HEK293 (cell line): ENCODE measurements at regions not wholly inside any gene's neighbourhood (a gene's known extent, or its start where the extent isn't known, plus 50 kb on each side); places are given as distances from the start of the nearest gene placed in this dataset.

Source experiments
- CTCF ChIA-PET: fragments of 350-600 bp; formaldehyde crosslinking; extraction: SDS; loops from one replicate; lab custom pipeline; 2021; ENCODE audit warnings: antibody characterized with exemption; lab: Yijun Ruan, JAX
- POLR2A ChIA-PET: fragments of 300-600 bp; formaldehyde crosslinking; extraction: SDS; loops from one replicate; lab custom pipeline; 2020; ENCODE audit warnings: antibody characterized with exemption, inconsistent platforms; lab: Yijun Ruan, JAX
- H3K27ac ChIP-seq: fragments of 200-500 bp; sonication (Bioruptor generic); 2 replicates; pipeline ENCODE4 v1.5.1; 2014; ENCODE audit warnings: low read depth, low read length, control low read depth, inconsistent platforms; ENCODE audit errors: extremely low read depth
- H3K36me3 ChIP-seq, 2 experiments: fragments of 200-500 bp in 1 of 2; sonication (Bioruptor generic) in 1 of 2; 1 replicate in 1 of 2; 2 replicates in 1 of 2; pipeline ENCODE4 v1.5.1; 2014 to 2017; ENCODE audit warnings: inconsistent platforms in 2 of 2, low read length in 2 of 2; ENCODE audit not compliant: control insufficient read depth in 2 of 2, insufficient read depth in 1 of 2
- H3K4me1 ChIP-seq: fragments of 200-500 bp; sonication (Bioruptor generic); 2 replicates; pipeline ENCODE4 v1.5.1; 2014; ENCODE audit warnings: mild to moderate bottlenecking, low read length, inconsistent platforms; ENCODE audit not compliant: control insufficient read depth, insufficient read depth
- H3K4me3 ChIP-seq: 2 replicates; pipeline ENCODE4 v1.5.1; 2011; ENCODE audit warnings: low read depth, mild to moderate bottlenecking, control low read depth, low read length, moderate library complexity
- H3K9me3 ChIP-seq: fragments of 200-500 bp; sonication (Bioruptor generic); 2 replicates; pipeline ENCODE4 v1.5.1; 2014; ENCODE audit warnings: low read depth, low read length, inconsistent platforms; ENCODE audit not compliant: control insufficient read depth, insufficient read depth
- KLF10 ChIP-seq: fragments of 450-650 bp; IDR thresholded peaks from 2 replicates; pipeline ENCODE4 v1.5.1; 2018; ENCODE audit warnings: missing biosample characterization, mild to moderate bottlenecking, missing genetic modification characterization
- KLF7 ChIP-seq: fragments of 450-650 bp; formaldehyde crosslinking; IDR thresholded peaks from 2 replicates; pipeline ENCODE4 v1.5.1; 2016; ENCODE audit warnings: missing biosample characterization, missing genetic modification characterization, borderline replicate concordance
- RBAK ChIP-seq: fragments of 450-650 bp; formaldehyde crosslinking; IDR thresholded peaks from 2 replicates; pipeline ENCODE4 v1.5.1; 2016; ENCODE audit warnings: missing biosample characterization, missing genetic modification characterization
- SP7 ChIP-seq: fragments of 450-650 bp; formaldehyde crosslinking; IDR thresholded peaks from 2 replicates; pipeline ENCODE4 v1.5.1; 2016; ENCODE audit warnings: missing biosample characterization, missing genetic modification characterization
- ZBTB20 ChIP-seq: fragments of 450-650 bp; formaldehyde crosslinking; IDR thresholded peaks from 2 replicates; pipeline ENCODE4 v1.5.1; 2016; ENCODE audit warnings: missing biosample characterization, missing genetic modification characterization
- ZNF132 ChIP-seq: fragments of 450-650 bp; formaldehyde crosslinking; IDR thresholded peaks from 2 replicates; pipeline ENCODE4 v1.5.1; 2017; ENCODE audit warnings: missing biosample characterization, missing genetic modification characterization, borderline replicate concordance
- ZNF302 ChIP-seq: fragments of 450-650 bp; formaldehyde crosslinking; IDR thresholded peaks from 2 replicates; pipeline ENCODE4 v1.5.1; 2016; ENCODE audit warnings: missing biosample characterization, missing genetic modification characterization, low read depth
- ZNF391 ChIP-seq: fragments of 450-650 bp; formaldehyde crosslinking; IDR thresholded peaks from 2 replicates; pipeline ENCODE4 v1.5.1; 2016; ENCODE audit warnings: low read depth, missing biosample characterization, missing genetic modification characterization, borderline replicate concordance
- ZNF404 ChIP-seq: fragments of 450-650 bp; formaldehyde crosslinking; IDR thresholded peaks from 2 replicates; pipeline ENCODE4 v1.5.1; 2017; ENCODE audit warnings: missing biosample characterization, missing genetic modification characterization
- ZNF529 ChIP-seq: fragments of 450-650 bp; formaldehyde crosslinking; IDR thresholded peaks from 2 replicates; pipeline ENCODE4 v1.5.1; 2017; ENCODE audit warnings: missing genetic modification characterization, missing biosample characterization; ENCODE audit not compliant: insufficient replicate concordance
- ZNF548 ChIP-seq: fragments of 450-650 bp; formaldehyde crosslinking; IDR thresholded peaks from 2 replicates; pipeline ENCODE4 v1.5.1; 2016; ENCODE audit warnings: missing biosample characterization, missing genetic modification characterization
- ZNF585B ChIP-seq: fragments of 450-650 bp; formaldehyde crosslinking; IDR thresholded peaks from 2 replicates; pipeline ENCODE4 v1.5.1; 2016; ENCODE audit warnings: missing biosample characterization, missing genetic modification characterization
- ZNF670 ChIP-seq: fragments of 450-650 bp; formaldehyde crosslinking; IDR thresholded peaks from 2 replicates; pipeline ENCODE4 v1.5.1; 2016; ENCODE audit warnings: missing biosample characterization, missing genetic modification characterization, low read depth
- ZNF776 ChIP-seq: fragments of 450-650 bp; formaldehyde crosslinking; IDR thresholded peaks from 2 replicates; pipeline ENCODE4 v1.5.0; 2017; ENCODE audit warnings: missing biosample characterization, missing genetic modification characterization, borderline replicate concordance
- TF ChIP-seq, protein P1 (sequence below): fragments of 450-650 bp; formaldehyde crosslinking; IDR thresholded peaks from 2 replicates; pipeline ENCODE4 v1.5.1; 2016; ENCODE audit warnings: missing biosample characterization, missing genetic modification characterization
- TF ChIP-seq, protein P2 (sequence below): fragments of 450-650 bp; formaldehyde crosslinking; optimal IDR thresholded peaks from 2 replicates; pipeline ENCODE3; 2016; ENCODE audit warnings: missing biosample characterization, mild to moderate bottlenecking, missing genetic modification characterization
- TF ChIP-seq, protein P3 (sequence below): fragments of 450-650 bp; formaldehyde crosslinking; IDR thresholded peaks from 2 replicates; pipeline ENCODE4 v1.5.1; 2016; ENCODE audit warnings: missing biosample characterization, missing genetic modification characterization
- TF ChIP-seq, protein P4 (sequence below): fragments of 450-650 bp; formaldehyde crosslinking; IDR thresholded peaks from 2 replicates; pipeline ENCODE4 v1.5.1; 2016; ENCODE audit warnings: missing biosample characterization, missing genetic modification characterization

DNA sequence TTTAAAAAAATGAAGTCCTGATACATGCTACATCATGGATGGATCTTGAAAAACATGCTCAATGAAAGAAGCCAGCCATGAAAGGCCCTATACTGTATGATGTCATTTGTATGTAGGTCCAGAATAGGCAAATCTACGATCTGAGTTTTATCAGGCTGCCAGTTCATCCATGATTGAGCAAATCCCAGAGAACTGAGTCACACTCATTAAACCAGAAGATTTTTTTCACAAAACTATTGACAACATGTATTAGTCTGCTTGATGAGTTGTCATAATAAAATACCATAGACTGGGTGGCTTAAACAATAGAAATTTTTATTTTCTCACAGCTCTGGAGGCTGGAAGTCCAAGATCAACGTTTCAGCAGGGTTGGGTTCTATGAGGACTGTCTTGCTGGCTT, 130.7 kb downstream of the MREG start:
- ChIA-PET POLR2A (no interaction called here), CTCF (no interaction called here)
- Histone ChIP-seq H3K27ac (no peak overlapping the region), H3K9me3 (no peaks in the 10 kb centered on the region), H3K36me3 (no peaks in the 10 kb centered on the region), H3K4me3 (no peak overlapping the region), H3K4me1 (no peaks in the 10 kb centered on the region)
- TF ChIP-seq ZNF404 (tag by site-specific recombination): no peak
- no peak for TF ChIP-seq ZBTB20 (tag by site-specific recombination)
- no peak for TF ChIP-seq ZNF670 (tag by site-specific recombination)
- TF ChIP-seq ZNF132 (tag by site-specific recombination): no peak
- TF ChIP-seq ZNF529: no peak
- TF ChIP-seq ZNF548: no peak
- TF ChIP-seq, protein P1, sequence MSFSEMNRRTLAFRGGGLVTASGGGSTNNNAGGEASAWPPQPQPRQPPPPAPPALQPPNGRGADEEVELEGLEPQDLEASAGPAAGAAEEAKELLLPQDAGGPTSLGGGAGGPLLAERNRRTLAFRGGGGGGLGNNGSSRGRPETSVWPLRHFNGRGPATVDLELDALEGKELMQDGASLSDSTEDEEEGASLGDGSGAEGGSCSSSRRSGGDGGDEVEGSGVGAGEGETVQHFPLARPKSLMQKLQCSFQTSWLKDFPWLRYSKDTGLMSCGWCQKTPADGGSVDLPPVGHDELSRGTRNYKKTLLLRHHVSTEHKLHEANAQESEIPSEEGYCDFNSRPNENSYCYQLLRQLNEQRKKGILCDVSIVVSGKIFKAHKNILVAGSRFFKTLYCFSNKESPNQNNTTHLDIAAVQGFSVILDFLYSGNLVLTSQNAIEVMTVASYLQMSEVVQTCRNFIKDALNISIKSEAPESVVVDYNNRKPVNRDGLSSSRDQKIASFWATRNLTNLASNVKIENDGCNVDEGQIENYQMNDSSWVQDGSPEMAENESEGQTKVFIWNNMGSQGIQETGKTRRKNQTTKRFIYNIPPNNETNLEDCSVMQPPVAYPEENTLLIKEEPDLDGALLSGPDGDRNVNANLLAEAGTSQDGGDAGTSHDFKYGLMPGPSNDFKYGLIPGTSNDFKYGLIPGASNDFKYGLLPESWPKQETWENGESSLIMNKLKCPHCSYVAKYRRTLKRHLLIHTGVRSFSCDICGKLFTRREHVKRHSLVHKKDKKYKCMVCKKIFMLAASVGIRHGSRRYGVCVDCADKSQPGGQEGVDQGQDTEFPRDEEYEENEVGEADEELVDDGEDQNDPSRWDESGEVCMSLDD: no peak
- TF ChIP-seq ZNF776 (tag by site-specific recombination): no peak

DNA sequence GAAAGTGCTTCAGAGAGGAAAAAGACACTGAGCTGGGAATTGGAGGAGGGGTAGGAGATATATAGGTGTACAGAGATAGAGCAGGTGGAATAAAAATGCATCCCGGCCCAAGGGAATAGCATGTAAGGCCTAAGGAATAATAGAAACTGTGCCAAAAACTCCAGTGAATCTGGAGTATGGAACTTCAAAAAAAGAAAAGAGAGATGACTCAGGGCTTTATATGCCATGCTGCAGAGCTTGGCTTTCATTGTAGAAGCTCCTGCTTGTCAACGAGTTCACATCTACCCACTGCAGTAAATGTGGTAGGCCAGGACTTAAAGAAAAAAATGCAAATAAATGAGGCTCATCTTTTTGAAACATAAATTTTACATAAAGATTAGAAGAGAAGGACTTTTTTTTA, 131.8 kb downstream of the MREG start:
- H3K4me1 ChIP-seq: no peaks in the 10 kb centered on the region
- no peaks in the 10 kb centered on the region for H3K36me3 ChIP-seq
- H3K4me3 ChIP-seq: no peak overlapping the region
- H3K9me3 ChIP-seq: no peaks in the 10 kb centered on the region
- TF ChIP-seq ZNF585B (tag by site-specific recombination): no peak
- TF ChIP-seq, protein P2, sequence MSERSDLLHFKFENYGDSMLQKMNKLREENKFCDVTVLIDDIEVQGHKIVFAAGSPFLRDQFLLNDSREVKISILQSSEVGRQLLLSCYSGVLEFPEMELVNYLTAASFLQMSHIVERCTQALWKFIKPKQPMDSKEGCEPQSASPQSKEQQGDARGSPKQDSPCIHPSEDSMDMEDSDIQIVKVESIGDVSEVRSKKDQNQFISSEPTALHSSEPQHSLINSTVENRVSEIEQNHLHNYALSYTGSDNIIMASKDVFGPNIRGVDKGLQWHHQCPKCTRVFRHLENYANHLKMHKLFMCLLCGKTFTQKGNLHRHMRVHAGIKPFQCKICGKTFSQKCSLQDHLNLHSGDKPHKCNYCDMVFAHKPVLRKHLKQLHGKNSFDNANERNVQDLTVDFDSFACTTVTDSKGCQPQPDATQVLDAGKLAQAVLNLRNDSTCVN (tag by site-specific recombination): no peak
- no peak for TF ChIP-seq RBAK (tag by site-specific recombination)
- no peak for TF ChIP-seq ZNF391 (tag by site-specific recombination)
- TF ChIP-seq, protein P3, sequence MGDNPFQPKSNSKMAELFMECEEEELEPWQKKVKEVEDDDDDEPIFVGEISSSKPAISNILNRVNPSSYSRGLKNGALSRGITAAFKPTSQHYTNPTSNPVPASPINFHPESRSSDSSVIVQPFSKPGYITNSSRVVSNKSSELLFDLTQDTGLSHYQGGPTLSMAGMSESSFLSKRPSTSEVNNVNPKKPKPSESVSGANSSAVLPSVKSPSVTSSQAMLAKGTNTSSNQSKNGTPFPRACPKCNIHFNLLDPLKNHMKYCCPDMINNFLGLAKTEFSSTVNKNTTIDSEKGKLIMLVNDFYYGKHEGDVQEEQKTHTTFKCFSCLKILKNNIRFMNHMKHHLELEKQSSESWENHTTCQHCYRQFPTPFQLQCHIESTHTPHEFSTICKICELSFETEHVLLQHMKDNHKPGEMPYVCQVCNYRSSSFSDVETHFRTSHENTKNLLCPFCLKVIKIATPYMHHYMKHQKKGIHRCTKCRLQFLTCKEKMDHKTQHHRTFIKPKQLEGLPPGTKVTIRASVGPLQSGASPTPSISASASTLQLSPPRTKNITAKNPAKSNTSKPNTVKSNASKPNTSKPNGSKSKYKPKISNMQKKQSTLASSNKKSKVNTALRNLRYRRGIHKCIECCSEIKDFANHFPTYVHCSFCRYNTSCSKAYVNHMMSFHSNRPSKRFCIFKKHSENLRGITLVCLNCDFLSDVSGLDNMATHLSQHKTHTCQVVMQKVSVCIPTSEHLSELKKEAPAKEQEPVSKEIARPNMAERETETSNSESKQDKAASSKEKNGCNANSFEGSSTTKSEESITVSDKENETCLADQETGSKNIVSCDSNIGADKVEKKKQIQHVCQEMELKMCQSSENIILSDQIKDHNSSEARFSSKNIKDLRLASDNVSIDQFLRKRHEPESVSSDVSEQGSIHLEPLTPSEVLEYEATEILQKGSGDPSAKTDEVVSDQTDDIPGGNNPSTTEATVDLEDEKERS (tag by site-specific recombination): no peak
- no peak for TF ChIP-seq KLF10 (tag by site-specific recombination)
- TF ChIP-seq SP7 (tag by site-specific recombination): no peak
- no peak for TF ChIP-seq ZNF302
- TF ChIP-seq KLF7 (tag by site-specific recombination): no peak
- TF ChIP-seq, protein P4, sequence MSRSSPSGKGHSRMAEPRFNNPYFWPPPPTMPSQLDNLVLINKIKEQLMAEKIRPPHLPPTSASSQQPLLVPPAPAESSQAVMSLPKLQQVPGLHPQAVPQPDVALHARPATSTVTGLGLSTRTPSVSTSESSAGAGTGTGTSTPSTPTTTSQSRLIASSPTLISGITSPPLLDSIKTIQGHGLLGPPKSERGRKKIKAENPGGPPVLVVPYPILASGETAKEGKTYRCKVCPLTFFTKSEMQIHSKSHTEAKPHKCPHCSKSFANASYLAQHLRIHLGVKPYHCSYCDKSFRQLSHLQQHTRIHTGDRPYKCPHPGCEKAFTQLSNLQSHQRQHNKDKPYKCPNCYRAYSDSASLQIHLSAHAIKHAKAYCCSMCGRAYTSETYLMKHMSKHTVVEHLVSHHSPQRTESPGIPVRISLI: no peak
- TF ChIP-seq, all 188 proteins: peak for 0
- CTCF ChIA-PET: interaction anchor here (0.6 to 1.0 kb wide), 2 partner anchors 52 to 68 kb away, joined by 4 read pairs; no protein-coding TSS in a partner anchor
- H3K27ac ChIP-seq: no peak overlapping the region
- POLR2A ChIA-PET: no interaction called here
